ENCODE measurements at regions not wholly inside any gene's neighbourhood (a gene's known extent, or its start where the extent isn't known, plus 50 kb on each side); places are given as distances from the start of the nearest gene placed in this dataset.

DNA sequence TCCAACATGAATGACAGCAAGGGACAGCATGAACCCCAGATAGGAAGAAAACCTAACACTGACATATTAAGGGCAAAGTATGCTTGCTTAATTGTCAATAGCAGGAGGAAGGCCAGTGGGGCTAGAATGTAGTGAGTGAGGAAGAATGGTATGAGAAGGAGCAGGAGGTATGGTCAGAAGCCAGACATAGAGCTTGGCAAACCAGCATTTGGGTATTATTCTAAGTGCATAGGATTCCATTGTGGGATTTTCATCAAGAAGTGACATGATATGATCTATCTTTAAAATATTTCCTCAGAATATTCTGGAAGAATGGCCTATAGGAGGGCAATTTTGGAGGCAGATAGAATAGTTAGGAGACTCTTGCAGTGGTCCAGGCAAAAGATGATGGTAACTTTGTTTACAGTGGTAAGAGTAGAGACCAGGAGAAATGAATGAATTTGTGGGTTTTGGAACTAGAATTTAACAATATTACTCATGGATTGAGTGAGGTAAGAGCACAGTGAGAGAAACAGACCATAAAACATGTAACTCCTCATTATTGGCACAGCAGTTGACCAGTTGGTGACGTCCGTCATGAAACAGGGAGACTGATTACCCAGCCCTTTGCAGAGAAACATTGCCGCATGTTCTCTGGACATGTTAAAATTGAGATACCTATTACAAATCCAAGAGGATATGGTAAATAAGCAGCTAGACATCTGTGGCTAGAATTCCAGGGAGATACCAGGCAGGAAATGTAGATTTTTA, 246.5 kb upstream of the HS3ST1 start:
- no peaks in the 10 kb centered on the region for H3K36me3 ChIP-seq (ENCODE audit: low read depth)
- H3K27ac ChIP-seq: no peak overlapping the region
- ChIA-PET CTCF (no interaction called here), POLR2A (ENCODE audit: unreplicated experiment) (no interaction called here)
- DNase-seq: no peak
- H3K79me2 ChIP-seq (ENCODE audit: low read depth): no peaks in the 10 kb centered on the region
- no peaks in the 10 kb centered on the region for H3K27me3 ChIP-seq (ENCODE audit: insufficient read depth, low read depth)
- intact Hi-C loops (cut with micrococcal nuclease; ENCODE audit: unreplicated experiment): no loop called here
- TF ChIP-seq CTCF (conservative IDR thresholded peaks at IDR 0.05) (no peak), EZH2 (IDR thresholded peaks at IDR 0.05; ENCODE audit: low read depth) (no peak)
- no TSS peak for BruUV-seq (replicated peaks)
- no peaks in the 10 kb centered on the region for H3K4me1 ChIP-seq (replicated peaks; ENCODE audit: insufficient read depth)
- H4K20me1 ChIP-seq (ENCODE audit: insufficient read depth): no peaks in the 10 kb centered on the region
- no peaks in the 10 kb centered on the region for H3K9me3 ChIP-seq (ENCODE audit: insufficient read depth, low read depth)
- no peak overlapping the region for H2AFZ ChIP-seq
- H3K9me2 ChIP-seq (ENCODE audit: insufficient read depth): no peaks in the 10 kb centered on the region
- no peak overlapping the region for H3K4me3 ChIP-seq
- no peaks in the 10 kb centered on the region for H3F3A ChIP-seq (ENCODE audit: insufficient read depth, low read depth)
- H3K4me2 ChIP-seq: no peak overlapping the region

- Histone ChIP-seq H3K9me3 (ENCODE audit: insufficient read depth, low read depth) (no peaks in the 10 kb centered on the region), H3K4me2 (no peak overlapping the region), H3F3A (ENCODE audit: insufficient read depth, low read depth) (no peaks in the 10 kb centered on the region), H3K4me1 (replicated peaks; ENCODE audit: insufficient read depth) (no peaks in the 10 kb centered on the region), H2AFZ (no peak overlapping the region), H3K27me3 (ENCODE audit: insufficient read depth, low read depth) (no peaks in the 10 kb centered on the region), H3K27ac (no peak overlapping the region), H4K20me1 (ENCODE audit: insufficient read depth) (no peaks in the 10 kb centered on the region), H3K9me2 (ENCODE audit: insufficient read depth) (no peaks in the 10 kb centered on the region), H3K36me3 (ENCODE audit: low read depth) (no peaks in the 10 kb centered on the region), H3K79me2 (ENCODE audit: low read depth) (no peaks in the 10 kb centered on the region), H3K4me3 (no peak overlapping the region)
- DNase-seq: no peak
- CTCF ChIA-PET: interaction anchor here (0.7 kb wide), 1 partner anchor 80 kb away, joined by 13 read pairs; no protein-coding TSS in a partner anchor
- TF ChIP-seq EZH2 (IDR thresholded peaks at IDR 0.05; ENCODE audit: low read depth) (no peak), CTCF (conservative IDR thresholded peaks at IDR 0.05) (no peak)
- intact Hi-C loops (cut with micrococcal nuclease; ENCODE audit: unreplicated experiment): no loop called here
- POLR2A ChIA-PET (ENCODE audit: unreplicated experiment): no interaction called here
- no TSS peak for BruUV-seq (replicated peaks)
Measured at GRCh38 chr4:11670304-11670703, 241.6 kb upstream of the HS3ST1 start.

DNA sequence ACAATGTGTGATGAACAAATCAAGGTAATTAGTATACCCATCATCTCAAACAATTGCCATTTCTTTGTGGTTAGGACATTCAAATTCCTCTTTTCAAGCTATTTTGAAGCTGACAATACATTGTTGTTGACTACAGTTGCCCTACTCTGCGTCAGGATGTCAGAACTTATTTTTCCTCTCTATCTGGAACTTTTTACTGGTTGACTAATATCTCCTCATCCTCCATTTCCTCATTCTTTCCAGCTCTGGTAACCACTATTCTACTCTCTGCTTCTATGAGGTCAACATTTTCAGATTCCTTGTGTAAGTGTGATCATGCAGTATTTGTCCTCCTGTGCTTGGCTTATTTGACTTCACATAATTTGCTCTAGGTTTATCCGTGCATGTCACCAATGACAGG, 240.5 kb upstream of the HS3ST1 start:
- Histone ChIP-seq H3F3A (ENCODE audit: insufficient read depth, low read depth) (no peaks in the 10 kb centered on the region), H4K20me1 (ENCODE audit: insufficient read depth) (no peaks in the 10 kb centered on the region), H3K27ac (peak overlapping the region; percentile 43), H3K9me3 (ENCODE audit: insufficient read depth, low read depth) (no peaks in the 10 kb centered on the region), H3K4me3 (no peak overlapping the region), H3K79me2 (ENCODE audit: low read depth) (no peaks in the 10 kb centered on the region), H3K4me2 (no peak overlapping the region), H2AFZ (no peak overlapping the region), H3K4me1 (replicated peaks; ENCODE audit: insufficient read depth) (no peaks in the 10 kb centered on the region), H3K9me2 (ENCODE audit: insufficient read depth) (no peaks in the 10 kb centered on the region), H3K36me3 (ENCODE audit: low read depth) (no peaks in the 10 kb centered on the region), H3K27me3 (ENCODE audit: insufficient read depth, low read depth) (no peaks in the 10 kb centered on the region)
- POLR2A ChIA-PET (ENCODE audit: unreplicated experiment): interaction anchor here (0.7 kb wide), 1 partner anchor 199 kb away, joined by 8 read pairs; no protein-coding TSS in a partner anchor
- no peak for TF ChIP-seq CTCF (conservative IDR thresholded peaks at IDR 0.05)
- no peak for TF ChIP-seq EZH2 (IDR thresholded peaks at IDR 0.05; ENCODE audit: low read depth)
- DNase-seq: peak in 1 of 2 experiments; percentile 69
- no TSS peak for BruUV-seq (replicated peaks)
- intact Hi-C loops (cut with micrococcal nuclease; ENCODE audit: unreplicated experiment): loop anchor here (1.0 to 2.0 kb wide), 2 partner anchors 30 to 37 kb away; no protein-coding TSS in a partner anchor
- CTCF ChIA-PET: interaction anchor here (0.6 kb wide), 1 partner anchor 29 kb away, joined by 4 read pairs; no protein-coding TSS in a partner anchor

All from PC-9 (cell line).